Adrenal gland (tissue), 9 donors: ENCODE measurements at regions not wholly inside any gene's neighbourhood (a gene's known extent, or its start where the extent isn't known, plus 50 kb on each side); places are given as distances from the start of the nearest gene placed in this dataset.

Experiments used
- DNase-seq, 7 donors: peaks; one replicate each; pipeline ENCODE4 v3.0.0-alpha.2; 2019 to 2020
- H3K27ac ChIP-seq, 5 donors: fragments of 200-600 bp; sonication (generic) in 4 of 5; 1 replicate in 3 of 5; 2 replicates in 2 of 5; pipeline versions ENCODE4 v1.5.1 to v1.8.0; 2016 to 2020; ENCODE audit warnings: mild to moderate bottlenecking in 1 of 5
- H3K27me3 ChIP-seq: fragments of 200-600 bp; 2 replicates; pipeline ENCODE4 v1.8.0; 2021
- H3K36me3 ChIP-seq, 2 donors: fragments of 200-600 bp; replicated peaks in 1 of 2; 1 replicate in 1 of 2; 2 replicates in 1 of 2; pipeline versions ENCODE4 v1.5.1 to v1.8.0; 2018 to 2022
- H3K4me1 ChIP-seq, 2 donors: fragments of 200-600 bp; replicated peaks in 1 of 2; 1 replicate in 1 of 2; 2 replicates in 1 of 2; pipeline versions ENCODE4 v1.5.1 to v1.8.0; 2018 to 2021
- H3K4me3 ChIP-seq, 4 donors: fragments of 200-600 bp; sonication (generic) in 3 of 4; one replicate each; pipeline ENCODE4 v1.5.1; 2016 to 2018
- H3K9me3 ChIP-seq, 3 donors: fragments of 200-600 bp; sonication (generic) in 1 of 3; replicated peaks in 1 of 3; 1 replicate in 2 of 3; 2 replicates in 1 of 3; pipeline versions ENCODE4 v1.5.1 to v1.8.0; 2016 to 2021
- CTCF ChIP-seq, 6 experiments: fragments of 450-650 bp in 4 of 6; fragments of 200-600 bp in 2 of 6; sonication (generic) in 1 of 6; IDR thresholded peaks; 1 replicate in 5 of 6; 2 replicates in 1 of 6; pipeline versions ENCODE4 v1.5.1 to v1.8.0; 2016 to 2021; ENCODE audit warnings: antibody characterized with exemption in 6 of 6, mild to moderate bottlenecking in 2 of 6, moderate library complexity in 1 of 6
- POLR2A ChIP-seq, 2 donors: fragments of 450-650 bp; IDR thresholded peaks; one replicate each; pipeline ENCODE4 v1.6.1; 2017; ENCODE audit warnings: antibody characterized with exemption in 2 of 2, mild to moderate bottlenecking in 2 of 2, moderate library complexity in 1 of 2
- WGBS, 4 donors: extraction: QIAGEN DNeasy Blood & Tissue Kit in 2 of 4; methylation state at CpG; one replicate each; pipeline versions ENCODE4 v1.1.5 to v1.1.7; 2013 to 2017; 5-methylcytosine and 5-hydroxymethylcytosine counted together
- intact Hi-C, 2 donors: fragments of 100-400 bp; cut with DNase I; formaldehyde crosslinking; loops; one replicate each; pipeline versions ENCODE4 v1.14.1 to v1.15.0; 2022 to 2023
- donor health status: healthy with polysubstance abuse.
- donor health status: Bipolar disorder and iron deficiency.
- donor health status: DM: yes; HTN: yes; CAD: no.
- donor health status: DM: no; HTN: no; CAD: no.
- donor health status: DM: no; HTN: no; CAD: no.

- H3K9me3 ChIP-seq: no peaks in the 10 kb centered on the region
- no peak overlapping the region for H3K27ac ChIP-seq
- H3K4me1 ChIP-seq: no peaks in the 10 kb centered on the region
- no peak for TF ChIP-seq POLR2A (IDR thresholded peaks at IDR 0.05)
- no peak for TF ChIP-seq CTCF (IDR thresholded peaks at IDR 0.05)
- 76 to 84% (median 78%) methylated on average over 5 of the region's 5 CpGs for WGBS, 4 donors
- no peak for DNase-seq
- no peaks in the 10 kb centered on the region for H3K27me3 ChIP-seq
- no peak overlapping the region for H3K4me3 ChIP-seq
- intact Hi-C loops: no loop called here
- H3K36me3 ChIP-seq: no peaks in the 10 kb centered on the region
Observed at GRCh38 chr3:154976072-154976983, 103.8 kb upstream of the MME start.

GRCh38 chr3:154973851-154974250 lies 106.3 kb upstream of the MME start:
- intact Hi-C loops: no loop called here
- H3K36me3 ChIP-seq: no peaks in the 10 kb centered on the region
- WGBS, 4 donors: 50 to 82% (median 78%) methylated on average over 3 of the region's 3 CpGs
- no peaks in the 10 kb centered on the region for H3K4me1 ChIP-seq
- no peak for DNase-seq
- H3K27me3 ChIP-seq: no peaks in the 10 kb centered on the region
- H3K4me3 ChIP-seq: no peak overlapping the region
- no peak overlapping the region for H3K27ac ChIP-seq
- H3K9me3 ChIP-seq: no peaks in the 10 kb centered on the region
- TF ChIP-seq POLR2A (IDR thresholded peaks at IDR 0.05) (no peak), CTCF (IDR thresholded peaks at IDR 0.05) (no peak)

- Histone ChIP-seq H3K4me3 (no peak overlapping the region), H3K36me3 (no peaks in the 10 kb centered on the region), H3K27me3 (no peaks in the 10 kb centered on the region), H3K9me3 (no peaks in the 10 kb centered on the region), H3K4me1 (no peaks in the 10 kb centered on the region), H3K27ac (no peak overlapping the region)
- intact Hi-C loops: no loop called here
- no peak for TF ChIP-seq CTCF (IDR thresholded peaks at IDR 0.05)
- TF ChIP-seq POLR2A (IDR thresholded peaks at IDR 0.05): no peak
- no peak for DNase-seq
- 79 to 94% (median 88%) methylated on average over 1 of the region's 1 CpG for WGBS, 4 donors
Observed at GRCh38 chr3:154972951-154973350, 107.2 kb upstream of the MME start.

- peak overlapping the region in 1 of 5 donors; percentile 9 for H3K27ac ChIP-seq
- TF ChIP-seq CTCF (IDR thresholded peaks at IDR 0.05): no peak
- TF ChIP-seq POLR2A (IDR thresholded peaks at IDR 0.05): no peak
- no peaks in the 10 kb centered on the region for H3K9me3 ChIP-seq
- DNase-seq: no peak
- H3K4me3 ChIP-seq: no peak overlapping the region
- intact Hi-C loops: no loop called here
- H3K36me3 ChIP-seq: no peaks in the 10 kb centered on the region
- no peaks in the 10 kb centered on the region for H3K4me1 ChIP-seq
- whole genome bisulfite sequencing, 4 donors: 41 to 61% (median 47%) methylated on average over 2 of the region's 2 CpGs
- H3K27me3 ChIP-seq: no peaks in the 10 kb centered on the region
Observed at GRCh38 chr3:154971771-154972326, 108.3 kb upstream of the MME start.
